ENCODE measurements at regions not wholly inside any gene's neighbourhood (a gene's known extent, or its start where the extent isn't known, plus 50 kb on each side); places are given as distances from the start of the nearest gene placed in this dataset.
"Not testable (repeated sequence)": the region's sequence is repeated elsewhere in the genome, so short reads cannot be mapped to it uniquely, and the experiment has no call there.

GRCh38 chr17:21517538-21518293, 141.6 kb downstream of the KCNJ12 start:
- no peak for DNase-seq (ENCODE audit: low read depth)

GRCh38 chr17:21522755-21523336, 146.7 kb downstream of the KCNJ12 start:
- no peak for DNase-seq (ENCODE audit: low read depth)

GRCh38 chr17:21523497-21524210, 147.5 kb downstream of the KCNJ12 start:
- no peak for DNase-seq (ENCODE audit: low read depth)

- DNase-seq (ENCODE audit: low read depth), result no peak
Observed at GRCh38 chr17:21524211-21524591, 148.0 kb downstream of the KCNJ12 start.

GRCh38 chr17:21525464-21526130, 149.4 kb downstream of the KCNJ12 start:
- no peak for DNase-seq (ENCODE audit: low read depth)

- no peak for DNase-seq (ENCODE audit: low read depth)
Observed at GRCh38 chr17:21528031-21528695, 152.0 kb downstream of the KCNJ12 start.

GRCh38 chr17:21530311-21530710, 154.2 kb downstream of the KCNJ12 start:
- DNase-seq (ENCODE audit: low read depth), result no peak

GRCh38 chr17:21530841-21531240, 154.7 kb downstream of the KCNJ12 start:
- DNase-seq (ENCODE audit: low read depth), result no peak

- DNase-seq (ENCODE audit: low read depth), result no peak
Observed at GRCh38 chr17:21532763-21533385, 156.7 kb downstream of the KCNJ12 start.

- no peak for DNase-seq (ENCODE audit: low read depth)
Observed at GRCh38 chr17:21535686-21536375, 156.5 kb upstream of the KCNJ18 start.

- no peak for DNase-seq (ENCODE audit: low read depth)
Observed at GRCh38 chr17:21537302-21537701, 155.0 kb upstream of the KCNJ18 start.

- no peak for DNase-seq (ENCODE audit: low read depth)
Observed at GRCh38 chr17:21538615-21539014, 153.7 kb upstream of the KCNJ18 start.

GRCh38 chr17:21539146-21539545, 153.2 kb upstream of the KCNJ18 start:
- no peak for DNase-seq (ENCODE audit: low read depth)

GRCh38 chr17:21540502-21540901, 151.8 kb upstream of the KCNJ18 start:
- DNase-seq (ENCODE audit: low read depth), result no peak

GRCh38 chr17:21542070-21542469, 150.3 kb upstream of the KCNJ18 start:
- DNase-seq (ENCODE audit: low read depth), result no peak

- no peak for DNase-seq (ENCODE audit: low read depth)
Observed at GRCh38 chr17:21542991-21543390, 149.3 kb upstream of the KCNJ18 start.

GRCh38 chr17:21545064-21545463, 147.3 kb upstream of the KCNJ18 start:
- no peak for DNase-seq (ENCODE audit: low read depth)

- no peak for DNase-seq (ENCODE audit: low read depth)
Observed at GRCh38 chr17:21548236-21548635, 144.1 kb upstream of the KCNJ18 start.

- no peak for DNase-seq (ENCODE audit: low read depth)
Observed at GRCh38 chr17:21549107-21549687, 143.1 kb upstream of the KCNJ18 start.

- DNase-seq (ENCODE audit: low read depth), result not testable (repeated sequence)
Observed at GRCh38 chr17:21550031-21550430, 142.3 kb upstream of the KCNJ18 start.
